Bone marrow (tissue), 2 donors: ENCODE measurements at regions not wholly inside any gene's neighbourhood (a gene's known extent, or its start where the extent isn't known, plus 50 kb on each side); places are given as distances from the start of the nearest gene placed in this dataset.

Experiments used
- DNase-seq, 2 donors: peaks; one replicate each; lab custom pipeline; 2025; lab: John Stamatoyannopoulos, UW

DNA sequence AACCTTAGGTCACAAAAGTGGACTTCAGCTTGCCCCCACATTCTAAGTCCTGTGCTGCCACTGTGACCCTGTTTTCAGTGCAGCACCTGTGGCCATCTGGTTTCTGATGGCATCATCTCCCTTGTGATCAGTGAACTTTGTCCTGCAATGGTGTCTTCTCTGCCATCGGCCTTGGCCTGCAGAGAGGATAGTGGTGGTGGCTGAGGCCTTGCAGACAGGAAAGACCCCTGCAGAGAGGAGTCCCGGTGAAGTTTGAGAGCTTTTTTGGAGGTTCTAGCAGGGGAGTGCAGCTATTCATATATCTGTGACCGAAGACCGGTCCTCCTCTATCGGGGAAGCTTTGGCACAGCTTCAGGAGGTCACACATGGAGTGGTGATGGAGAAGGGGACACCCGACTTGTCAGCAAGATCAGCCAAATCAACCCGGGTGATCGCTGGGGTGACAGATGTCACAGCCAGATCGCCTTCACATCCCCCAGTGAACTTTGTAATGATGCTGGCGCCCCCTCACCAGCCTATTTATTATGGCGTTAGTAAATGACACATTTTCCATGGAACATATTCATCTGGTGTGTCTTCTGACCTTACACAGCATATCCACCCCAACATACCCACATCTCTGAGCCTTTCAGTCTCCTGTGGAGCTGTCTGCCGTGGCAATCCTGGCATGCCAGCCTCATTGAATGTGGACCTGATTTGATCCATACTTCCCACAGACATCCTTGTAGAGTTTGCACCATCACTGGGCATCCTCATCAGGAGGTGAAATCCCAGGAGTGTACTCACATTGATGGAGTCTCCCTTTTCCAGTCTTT, 136.1 kb downstream of the PAPOLA start:
- DNase-seq, result no peak

DNA sequence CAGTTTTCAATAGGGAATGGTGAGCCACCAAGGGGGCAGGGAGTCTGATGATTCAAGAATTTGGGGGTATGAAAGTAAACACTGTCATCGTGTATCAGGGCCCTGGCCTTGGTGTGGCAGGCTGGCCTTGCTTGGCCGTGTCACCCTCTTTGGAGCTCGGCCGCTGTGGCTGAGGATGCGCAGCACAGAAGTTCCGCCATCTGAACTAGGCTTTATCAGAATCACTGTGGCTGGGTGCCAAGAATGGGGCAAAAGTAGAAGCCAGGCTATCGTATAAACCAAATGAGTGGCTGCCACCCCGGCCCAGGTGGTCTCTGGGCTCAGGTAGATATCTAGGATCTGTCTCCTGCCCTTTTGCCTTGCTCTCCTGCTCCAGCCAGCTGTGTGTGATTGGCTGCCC, 137.4 kb downstream of the PAPOLA start:
- no peak for DNase-seq

DNA sequence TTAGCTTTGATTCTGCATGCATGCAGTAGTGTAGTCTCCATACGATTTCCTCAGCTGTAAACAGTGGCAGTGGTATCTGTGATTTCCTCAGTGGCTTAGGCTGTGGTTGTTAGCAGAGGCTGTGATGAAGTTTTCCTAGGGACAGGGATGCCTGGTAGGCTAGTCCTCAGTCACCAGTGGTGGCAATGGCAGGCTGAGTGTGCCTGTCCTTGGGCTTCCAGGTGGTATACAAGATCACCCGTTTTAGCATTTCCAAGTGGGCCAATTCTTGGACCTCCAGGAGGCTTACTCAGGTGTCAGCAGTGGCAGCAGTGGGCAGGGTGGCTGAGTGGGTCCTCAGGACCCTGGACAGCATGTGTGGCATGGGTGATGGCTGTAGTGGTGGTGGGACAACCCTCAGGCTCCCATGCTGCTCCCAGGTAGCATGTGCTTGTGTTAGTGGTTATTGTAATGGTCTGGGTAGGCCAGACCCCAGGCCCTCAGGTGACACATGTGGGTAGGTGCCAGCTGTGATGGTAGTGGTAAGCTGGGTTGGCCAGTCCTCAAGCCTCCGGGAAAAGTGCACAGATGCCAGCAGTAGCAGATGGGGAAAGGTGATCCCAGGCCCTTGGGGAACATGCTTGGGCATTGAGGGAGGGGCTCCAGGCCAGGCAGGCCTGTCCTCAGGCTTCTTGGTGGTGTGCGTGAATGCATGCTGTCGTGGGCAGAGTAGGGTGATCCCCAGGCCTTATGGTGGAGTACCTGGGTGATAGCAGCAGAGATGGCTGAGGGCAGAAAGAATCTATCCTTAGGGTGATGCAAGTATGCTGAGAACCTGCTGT, 146.5 kb downstream of the PAPOLA start:
- DNase-seq, result no peak

DNA sequence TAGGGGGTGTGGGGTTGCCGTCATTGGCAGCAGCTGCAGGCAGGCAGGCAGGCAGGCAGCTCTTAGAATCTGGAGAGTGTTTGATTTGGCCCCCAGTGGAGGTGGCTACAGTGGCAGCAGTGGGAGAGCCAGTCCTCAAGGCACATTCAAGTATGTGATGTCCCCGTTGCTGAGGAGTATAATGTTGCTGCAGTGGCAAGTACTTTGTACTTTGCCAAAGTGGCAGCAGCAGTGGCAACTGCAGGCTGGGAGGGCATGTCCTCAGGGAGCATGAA, 147.1 kb downstream of the PAPOLA start:
- DNase-seq, result no peak

DNA sequence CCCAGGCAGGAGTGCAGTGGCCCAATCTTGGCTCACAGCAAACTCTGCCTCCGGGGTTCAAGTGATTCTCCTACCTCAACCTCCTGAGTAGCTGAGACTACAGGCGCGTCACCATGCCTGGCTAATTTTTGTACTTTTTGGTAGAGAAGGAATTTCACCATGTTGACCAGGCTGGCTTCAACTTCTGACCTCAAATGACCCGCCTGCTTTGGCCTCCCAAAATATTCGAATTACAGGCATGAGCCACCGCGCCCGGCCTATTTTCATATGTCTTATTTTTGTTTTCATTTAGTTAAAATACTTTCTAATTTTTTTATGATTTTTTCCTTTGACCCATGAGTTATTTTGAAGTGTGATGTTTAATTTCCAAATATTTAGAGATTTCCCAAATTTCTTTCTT, 143.6 kb upstream of the VRK1 start:
- no peak for DNase-seq

DNA sequence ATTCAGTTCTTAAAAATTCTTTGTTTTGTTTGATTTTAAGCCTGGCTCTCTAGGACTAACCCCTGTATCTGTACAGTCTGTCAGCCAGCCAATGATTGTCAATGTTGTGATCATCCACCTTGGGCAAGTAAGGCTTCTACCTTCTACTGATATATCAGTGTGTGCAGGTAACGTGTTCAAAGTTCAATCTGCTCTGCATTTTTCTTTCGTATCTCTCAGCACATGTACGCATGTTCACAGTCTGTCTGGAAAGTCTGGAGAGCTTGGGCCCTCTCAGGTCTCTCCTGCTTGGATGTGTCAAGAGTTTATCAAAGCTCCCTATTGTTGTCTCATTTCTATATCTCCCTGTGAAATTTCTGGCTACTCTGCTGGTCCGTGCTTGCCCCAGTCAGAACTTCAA, 138.6 kb upstream of the VRK1 start:
- no peak for DNase-seq

DNA sequence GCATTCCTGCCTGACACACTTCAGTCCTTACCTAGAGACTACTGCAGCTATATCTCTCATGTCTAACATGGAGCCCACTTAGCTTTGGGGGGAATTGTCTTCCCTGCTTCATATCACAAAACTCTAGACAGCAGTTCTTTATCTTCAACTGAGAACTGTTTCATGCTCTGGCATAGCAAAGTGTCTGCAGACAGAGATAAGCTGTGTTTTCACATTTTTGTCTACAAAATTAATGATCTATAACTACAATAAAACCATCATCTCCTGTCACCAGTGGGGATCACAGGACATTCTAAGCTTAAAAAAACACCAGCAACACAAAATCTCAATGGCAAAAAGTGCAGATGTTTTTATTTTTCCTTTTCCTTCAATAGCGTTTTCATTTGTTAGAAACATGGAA, 137.1 kb upstream of the VRK1 start:
- no peak for DNase-seq

DNA sequence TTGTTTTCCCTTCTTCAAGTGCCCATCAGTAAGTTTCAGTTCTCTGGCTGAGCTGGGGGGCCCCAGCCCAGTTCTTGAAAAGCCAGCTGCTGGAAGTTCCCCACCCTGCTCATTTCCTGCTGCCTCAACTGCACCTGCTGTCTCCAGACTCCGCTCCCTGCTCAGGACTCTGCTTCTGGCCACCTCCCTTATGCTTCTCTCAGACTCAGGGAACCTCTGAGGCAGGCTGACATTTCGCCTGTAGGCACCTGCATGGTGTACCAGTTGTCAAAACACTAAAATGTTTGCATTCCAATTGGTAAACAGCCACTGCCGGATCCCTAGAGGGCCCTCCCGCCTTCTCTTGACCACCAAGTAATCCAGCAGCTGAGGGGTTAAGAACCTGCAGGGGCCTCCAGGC, 136.5 kb upstream of the VRK1 start:
- DNase-seq, result no peak

DNA sequence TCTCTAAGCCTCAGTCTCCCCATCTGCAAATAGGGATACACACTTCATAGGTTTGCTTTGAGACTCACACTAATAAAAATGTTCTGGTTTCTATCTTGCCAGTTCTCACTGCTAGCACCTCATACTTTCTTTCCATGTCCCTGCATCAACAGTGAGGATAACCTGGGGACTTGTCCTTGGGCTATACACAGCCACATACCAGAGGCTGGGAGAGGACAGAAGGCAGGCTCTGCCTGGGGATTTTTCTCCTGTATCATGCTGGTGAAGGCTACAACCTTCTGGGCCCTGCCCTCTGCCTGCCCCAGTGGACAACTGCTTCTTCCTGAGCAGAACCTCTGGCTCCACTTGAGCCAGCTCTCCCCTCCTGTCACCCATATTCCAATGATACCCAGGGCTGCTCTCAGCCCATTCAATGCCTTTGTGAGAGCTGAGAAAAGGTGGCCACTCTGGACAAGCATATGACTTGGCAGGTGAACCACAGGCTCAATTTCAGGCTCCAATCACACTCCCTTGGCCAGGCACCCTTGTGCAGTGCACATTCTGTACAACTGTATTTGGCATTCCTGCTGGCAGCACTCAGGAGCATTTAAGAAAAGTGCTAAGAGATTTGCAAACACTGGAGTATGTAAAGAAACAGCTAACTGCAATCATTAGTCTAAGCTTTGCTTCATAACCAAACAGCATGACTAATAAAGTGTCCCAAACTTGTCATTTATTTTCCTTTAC, 135.8 kb upstream of the VRK1 start:
- no peak for DNase-seq

DNA sequence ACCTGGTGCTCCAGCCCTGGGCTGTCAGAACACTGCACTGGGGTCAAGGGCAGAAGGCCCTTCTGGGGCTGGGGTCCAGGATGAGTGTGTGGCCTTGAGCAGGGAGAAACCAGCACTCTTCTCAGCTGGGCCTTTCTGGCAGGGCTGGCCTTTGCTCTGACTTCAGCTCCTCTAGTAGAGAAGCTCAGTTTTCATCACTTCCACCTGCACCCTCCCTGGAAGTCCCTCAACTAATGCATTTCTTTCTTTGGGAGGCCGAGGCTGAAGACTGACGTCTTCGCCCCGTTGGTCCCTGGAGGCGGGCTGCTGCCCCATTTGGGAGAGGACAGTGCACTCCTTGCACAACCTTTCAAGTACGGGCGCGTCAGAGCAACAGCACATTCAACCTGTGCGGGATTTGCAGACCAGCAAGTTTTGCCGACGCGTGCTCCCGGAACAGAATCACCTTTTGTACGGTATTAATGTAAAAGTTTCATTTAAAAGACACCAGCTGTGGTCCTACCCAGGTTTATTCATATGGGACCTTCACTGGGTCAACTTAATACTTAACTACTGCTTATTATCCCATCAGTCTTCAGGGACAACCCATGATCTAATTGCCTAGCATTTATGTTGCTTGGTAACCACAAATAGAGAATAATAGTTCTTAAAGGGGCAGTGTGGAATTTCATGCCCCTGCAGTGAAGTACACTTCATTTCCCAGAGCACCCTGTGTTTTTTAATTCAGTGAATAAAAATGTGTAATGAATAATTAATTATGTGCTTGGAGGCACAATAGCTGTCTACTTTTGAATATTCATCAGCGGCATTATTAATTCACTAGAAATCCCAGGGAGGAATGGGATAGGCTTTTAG, 134.8 kb upstream of the VRK1 start:
- DNase-seq, result no peak

DNA sequence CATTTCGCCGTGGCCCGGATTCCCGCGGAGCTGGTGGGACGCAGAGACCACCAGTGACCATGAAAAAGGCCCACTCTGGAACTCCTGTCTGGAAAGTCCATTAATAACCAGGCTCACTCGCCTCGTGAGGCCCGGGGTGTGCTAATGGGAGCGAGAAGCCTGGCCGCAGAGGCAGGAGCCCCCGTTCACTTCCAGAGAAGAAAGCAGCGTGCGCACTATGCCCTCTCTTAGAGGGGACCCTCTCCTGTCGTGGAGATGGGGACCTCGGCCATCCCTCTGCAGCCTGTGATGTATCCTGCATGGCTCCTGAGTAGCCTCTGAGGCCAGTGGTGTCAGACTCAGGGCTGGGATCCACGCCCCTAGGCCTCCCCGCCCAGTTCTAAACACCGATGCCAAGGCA, 134.1 kb upstream of the VRK1 start:
- DNase-seq, result no peak

DNA sequence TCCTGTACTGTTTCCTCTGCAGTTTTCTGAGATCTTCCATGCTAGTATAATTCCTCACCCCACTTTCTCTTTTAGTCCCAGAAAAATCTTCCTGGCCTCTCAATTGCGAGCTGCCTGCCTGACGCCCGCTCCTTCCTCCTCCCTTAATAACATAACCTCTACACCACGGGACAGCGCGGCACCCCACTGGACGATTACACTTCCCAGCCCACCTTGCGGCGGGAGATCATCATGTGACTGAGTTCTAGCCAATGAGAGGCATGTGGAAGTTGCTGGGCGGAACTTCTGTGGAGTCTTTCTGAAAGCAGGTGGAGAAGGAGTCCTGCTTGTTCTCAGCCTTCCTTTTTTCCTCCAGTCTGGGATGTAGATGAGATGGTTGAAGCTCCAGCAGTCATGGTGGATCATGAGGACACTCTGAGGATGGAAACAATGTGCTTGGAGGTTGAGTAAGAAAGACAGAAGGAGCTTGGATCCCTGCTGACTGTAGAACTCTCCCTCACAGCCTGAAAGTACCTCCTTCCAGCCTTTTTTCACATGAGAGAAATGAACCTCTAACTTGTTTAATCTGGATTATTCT, 133.6 kb upstream of the VRK1 start:
- DNase-seq, result no peak

DNA sequence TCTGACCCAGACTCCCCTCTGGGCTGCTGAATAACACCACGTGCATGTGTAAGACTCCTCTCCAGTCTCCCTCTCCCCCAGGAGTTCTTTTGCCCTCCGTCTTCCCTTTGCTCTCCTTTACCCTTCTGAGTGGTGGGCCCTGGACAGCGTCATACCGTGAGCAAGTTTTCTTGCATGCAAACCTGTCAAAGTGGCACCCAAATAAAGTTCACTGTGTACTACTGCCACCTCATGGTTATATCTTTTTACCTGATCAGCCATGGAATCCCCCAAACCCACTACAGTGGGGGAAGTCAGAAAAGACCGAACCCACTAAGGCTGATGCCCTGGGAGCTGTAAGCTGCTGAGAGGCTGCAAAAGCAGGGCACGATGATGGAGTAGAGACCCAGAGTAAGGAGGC, 131.1 kb upstream of the VRK1 start:
- DNase-seq, result no peak

DNA sequence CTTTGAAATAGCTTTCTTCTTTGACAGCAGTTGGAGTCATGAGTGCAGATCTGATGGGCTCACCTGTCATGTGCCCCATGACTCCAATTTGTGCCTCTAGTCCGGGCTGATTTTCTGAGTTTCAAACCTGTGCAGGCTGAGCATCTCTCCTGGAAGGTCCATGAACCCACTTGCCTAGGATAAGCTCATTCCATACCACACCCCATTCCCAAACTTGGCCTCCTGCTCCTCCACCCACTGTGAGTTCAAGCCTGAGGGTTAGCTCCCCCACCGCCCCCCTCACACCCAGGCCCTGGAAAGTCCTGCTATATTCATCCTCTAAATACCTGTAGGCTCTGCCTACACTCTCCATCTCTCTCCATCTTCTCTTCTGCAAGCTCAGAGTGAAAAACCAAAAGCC, 126.8 kb upstream of the VRK1 start:
- no peak for DNase-seq

DNA sequence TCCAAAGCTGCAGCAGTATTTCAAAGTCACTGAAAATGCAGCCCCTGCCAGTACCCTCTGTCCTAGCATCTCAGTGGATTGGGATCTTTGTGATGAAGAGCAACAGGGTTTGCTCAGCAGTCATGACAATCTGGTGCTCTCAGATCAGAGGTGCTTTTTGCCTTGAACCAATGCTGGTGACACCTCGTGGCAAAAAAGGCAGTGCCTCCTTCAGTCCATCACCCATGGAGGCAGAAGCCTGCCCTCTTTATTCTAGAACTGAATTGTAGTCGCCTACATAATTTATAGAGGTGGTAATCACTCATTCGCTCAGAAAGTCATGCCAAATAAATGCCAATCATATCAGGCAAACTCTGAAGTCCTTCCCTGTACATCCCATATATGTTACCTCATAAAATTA, 126.0 kb upstream of the VRK1 start:
- DNase-seq, result no peak

DNA sequence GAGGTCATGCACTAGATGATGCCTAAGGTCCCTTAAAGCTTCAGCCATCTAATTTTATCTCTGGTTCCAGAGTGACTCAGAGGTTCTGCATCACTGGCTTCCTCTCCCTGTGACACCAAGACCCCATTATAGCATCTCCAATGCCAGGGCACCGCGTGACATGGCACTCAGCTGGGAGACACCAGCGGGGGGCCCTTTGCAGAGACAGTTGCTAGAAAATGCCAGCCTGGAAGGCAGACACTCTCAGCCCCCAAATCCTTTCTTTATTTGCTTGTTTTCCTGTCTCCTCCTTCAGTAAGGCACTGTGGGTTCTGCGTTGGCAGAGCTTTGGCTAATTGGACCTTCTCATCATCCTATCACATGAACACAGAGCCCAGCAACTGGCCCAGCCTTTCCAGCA, 123.5 kb upstream of the VRK1 start:
- DNase-seq, result no peak

DNA sequence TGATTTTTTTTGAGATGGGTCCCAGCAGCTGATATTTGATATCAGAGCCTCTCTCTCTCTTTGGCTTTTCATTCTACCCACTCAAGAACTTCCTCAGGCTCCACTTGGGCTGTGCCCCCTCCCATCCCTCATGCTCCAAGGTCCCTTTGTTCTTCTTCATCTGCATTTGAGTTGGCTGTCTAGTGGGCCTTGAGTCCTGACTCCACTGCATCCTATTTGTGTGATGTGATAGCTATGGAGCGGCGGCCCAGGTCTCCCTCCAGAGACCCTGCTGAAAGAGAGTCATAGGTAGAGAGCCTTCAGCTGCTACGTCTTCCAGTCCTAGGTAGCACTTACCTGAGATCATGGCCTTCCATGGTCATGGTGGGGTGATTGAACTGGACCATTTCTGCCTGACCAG, 123.1 kb upstream of the VRK1 start:
- no peak for DNase-seq

DNA sequence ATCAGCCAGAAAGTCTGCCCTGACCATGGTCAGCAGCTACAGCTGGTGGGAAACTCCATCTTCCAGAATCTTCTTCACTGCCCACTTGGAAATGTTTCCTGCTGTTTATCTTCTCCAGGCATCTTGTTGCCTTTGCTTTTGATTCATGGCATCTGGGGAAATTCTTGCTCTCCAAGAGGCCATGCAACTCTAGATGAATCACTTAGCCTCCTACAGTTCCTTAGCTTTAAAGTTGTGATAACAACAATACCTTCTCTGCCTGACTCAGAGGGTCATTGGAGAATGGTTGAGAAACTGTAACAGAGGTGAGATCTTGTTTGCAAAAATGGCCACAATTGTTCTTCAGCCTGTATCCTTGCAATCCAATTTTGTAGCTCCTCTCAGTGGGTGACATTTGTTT, 121.0 kb upstream of the VRK1 start:
- no peak for DNase-seq

DNA sequence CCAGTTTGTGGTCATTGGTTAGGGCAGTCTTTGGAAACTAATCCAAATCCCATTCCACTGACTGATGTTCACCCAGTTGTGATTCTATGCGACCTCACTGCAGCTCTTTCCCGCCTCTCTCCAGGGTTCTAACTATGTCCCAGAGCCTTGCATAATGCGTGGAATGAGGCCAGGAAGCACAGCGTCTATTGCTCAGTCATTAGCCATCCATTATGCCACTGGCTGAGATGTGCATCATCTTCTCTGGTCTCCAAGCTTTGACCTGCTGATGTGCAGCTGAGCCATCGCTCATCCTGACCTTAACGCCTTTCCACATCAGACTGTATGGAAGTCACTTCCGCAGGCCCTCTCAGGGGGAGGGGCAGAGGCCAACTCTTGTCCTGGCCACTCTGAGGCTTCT, 115.4 kb upstream of the VRK1 start:
- no peak for DNase-seq

DNA sequence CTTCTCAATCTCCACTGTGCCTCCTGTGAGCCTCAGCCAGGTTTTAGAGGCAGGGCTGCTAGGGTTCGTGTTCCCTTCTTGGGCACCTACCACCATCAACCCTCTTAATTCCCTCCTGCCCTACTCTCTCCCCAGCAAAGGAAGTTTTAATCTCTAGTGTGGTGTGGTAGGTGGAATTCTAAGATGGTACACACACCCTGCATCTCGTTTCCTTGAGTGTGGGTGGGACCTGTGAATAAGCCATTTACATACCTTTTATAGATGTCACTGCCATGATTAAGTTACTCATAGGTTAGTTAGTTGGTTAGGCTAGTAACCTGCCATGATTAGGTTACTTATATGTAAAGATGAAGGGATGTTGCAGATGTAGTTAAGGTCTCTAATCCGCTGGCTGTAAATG, 114.8 kb upstream of the VRK1 start:
- DNase-seq, result no peak

DNA sequence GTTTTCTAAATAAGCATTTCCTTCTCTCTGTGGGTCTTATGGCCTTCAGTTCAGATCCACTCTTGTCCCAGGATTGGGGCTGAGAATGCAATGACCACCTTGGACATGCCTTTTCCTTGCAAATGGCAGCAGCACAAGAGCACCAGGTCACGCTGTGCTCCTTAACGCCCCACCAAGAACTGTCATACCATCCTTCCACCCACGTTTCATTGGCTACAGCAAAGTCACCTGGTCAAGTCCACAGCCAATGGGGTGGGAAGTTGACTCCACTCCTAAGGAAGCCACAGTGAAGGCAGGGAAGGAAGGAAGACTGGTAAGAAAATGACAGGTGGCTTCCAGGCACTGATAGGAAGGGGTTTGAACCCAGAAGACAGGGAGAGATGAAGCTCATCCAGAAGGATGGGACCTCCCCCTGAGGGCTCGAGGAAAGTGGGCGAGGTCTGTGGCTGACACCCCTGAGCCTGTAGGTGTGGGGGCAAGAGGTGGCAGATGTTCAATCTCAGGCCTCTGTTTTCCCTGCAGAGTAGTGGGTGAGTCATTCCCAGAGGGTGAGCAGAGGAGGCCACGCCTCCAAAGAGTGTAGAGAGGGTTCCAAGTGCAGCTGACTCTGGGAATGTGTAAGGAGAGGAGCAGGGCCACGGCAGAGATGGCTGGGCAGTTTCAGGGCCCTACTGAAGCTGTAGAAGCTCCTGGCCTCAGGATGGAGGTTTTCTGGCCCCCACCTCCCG, 113.5 kb upstream of the VRK1 start:
- no peak for DNase-seq
